Upper lobe of right lung (tissue), 1 donor: ENCODE measurements at regions not wholly inside any gene's neighbourhood (a gene's known extent, or its start where the extent isn't known, plus 50 kb on each side); places are given as distances from the start of the nearest gene placed in this dataset.

Experiments used
- ATAC-seq: fragments of 200-7000 bp; cut with Tn5 transposase; one replicate; pipeline ENCODE4 v1.9.1; 2020; ENCODE audit warnings: mild to moderate bottlenecking, moderate library complexity
- DNase-seq: peaks from one replicate; pipeline ENCODE4 v3.0.0-alpha.2; 2020
- H3K27ac ChIP-seq: fragments of 200-600 bp; one replicate; pipeline ENCODE4 v1.8.0; 2022
- H3K27me3 ChIP-seq: fragments of 200-600 bp; one replicate; pipeline ENCODE4 v1.8.0; 2022; ENCODE audit warnings: mild to moderate bottlenecking
- H3K36me3 ChIP-seq: fragments of 200-600 bp; one replicate; pipeline ENCODE4 v1.8.0; 2022
- H3K4me1 ChIP-seq: fragments of 200-600 bp; one replicate; pipeline ENCODE4 v1.8.0; 2022
- H3K4me3 ChIP-seq: fragments of 200-600 bp; one replicate; pipeline ENCODE4 v1.8.0; 2022; ENCODE audit warnings: mild to moderate bottlenecking
- H3K9me3 ChIP-seq: fragments of 200-600 bp; one replicate; pipeline ENCODE4 v1.8.0; 2022
- CTCF ChIP-seq: fragments of 200-600 bp; IDR thresholded peaks from one replicate; pipeline ENCODE4 v1.8.0; 2022; ENCODE audit warnings: antibody characterized with exemption
- intact Hi-C: fragments of 100-400 bp; cut with DNase I; formaldehyde crosslinking; loops from one replicate; pipeline ENCODE4 v1.11.0; 2022
- donor health status: DM: no; HTN: yes; CAD: no; lungs with severe emphysema.

GRCh38 chr5:30113542-30113941 is 1079.9 kb upstream of the CDH6 start:
- no peaks in the 10 kb centered on the region for H3K4me1 ChIP-seq
- intact Hi-C loops, result no loop called here
- no peak for TF ChIP-seq CTCF
- ATAC-seq (no peak), DNase-seq (no peak)
- no peak overlapping the region for H3K27ac ChIP-seq
- H3K4me3 ChIP-seq, result no peak overlapping the region
- H3K9me3 ChIP-seq, result no peaks in the 10 kb centered on the region
- no peaks in the 10 kb centered on the region for H3K27me3 ChIP-seq
- H3K36me3 ChIP-seq, result no peaks in the 10 kb centered on the region

- Histone ChIP-seq H3K9me3 (no peaks in the 10 kb centered on the region), H3K27me3 (no peaks in the 10 kb centered on the region), H3K36me3 (no peaks in the 10 kb centered on the region), H3K4me1 (no peaks in the 10 kb centered on the region), H3K4me3 (no peak overlapping the region), H3K27ac (no peak overlapping the region)
- ATAC-seq (no peak), DNase-seq (no peak)
- intact Hi-C loops, result no loop called here
- no peak for TF ChIP-seq CTCF
These were observed 1080.6 kb upstream of the CDH6 start for GRCh38 chr5:30112867-30113266.

GRCh38 chr5:30108051-30108450 is 1085.4 kb upstream of the CDH6 start:
- H3K27ac ChIP-seq, result no peak overlapping the region

GRCh38 chr5:30106596-30106995 is 1086.9 kb upstream of the CDH6 start:
- TF ChIP-seq CTCF, result no peak
- intact Hi-C loops, result no loop called here
- H3K36me3 ChIP-seq, result no peaks in the 10 kb centered on the region
- ATAC-seq, result no peak
- no peaks in the 10 kb centered on the region for H3K4me1 ChIP-seq
- no peak for DNase-seq
- no peaks in the 10 kb centered on the region for H3K9me3 ChIP-seq
- H3K4me3 ChIP-seq, result no peak overlapping the region
- no peaks in the 10 kb centered on the region for H3K27me3 ChIP-seq
- H3K27ac ChIP-seq, result no peak overlapping the region

More at GRCh38 chr5:30108051-30108450, 1085.4 kb upstream of the CDH6 start:
- no peaks in the 10 kb centered on the region for H3K36me3 ChIP-seq
- TF ChIP-seq CTCF, result no peak
- intact Hi-C loops, result no loop called here
- no peak overlapping the region for H3K4me3 ChIP-seq
- ATAC-seq (no peak), DNase-seq (no peak)
- no peaks in the 10 kb centered on the region for H3K4me1 ChIP-seq
- no peaks in the 10 kb centered on the region for H3K27me3 ChIP-seq
- no peaks in the 10 kb centered on the region for H3K9me3 ChIP-seq

- ATAC-seq (no peak), DNase-seq (no peak)
- no peak overlapping the region for H3K27ac ChIP-seq
- H3K9me3 ChIP-seq, result no peaks in the 10 kb centered on the region
- H3K36me3 ChIP-seq, result no peaks in the 10 kb centered on the region
- intact Hi-C loops, result no loop called here
- H3K4me1 ChIP-seq, result no peaks in the 10 kb centered on the region
- no peaks in the 10 kb centered on the region for H3K27me3 ChIP-seq
- H3K4me3 ChIP-seq, result no peak overlapping the region
- no peak for TF ChIP-seq CTCF
These were observed 1088.5 kb upstream of the CDH6 start for GRCh38 chr5:30104872-30105596.
